COR-L47 (cell line): ENCODE measurements at regions not wholly inside any gene's neighbourhood (a gene's known extent, or its start where the extent isn't known, plus 50 kb on each side); places are given as distances from the start of the nearest gene placed in this dataset.
A peak's percentile ranks its signal among the peaks of the same experiment; 100 is the strongest.

ENCODE experiments used
- DNase-seq: peaks from one replicate; lab custom pipeline; 2025; lab: John Stamatoyannopoulos, UW

DNA sequence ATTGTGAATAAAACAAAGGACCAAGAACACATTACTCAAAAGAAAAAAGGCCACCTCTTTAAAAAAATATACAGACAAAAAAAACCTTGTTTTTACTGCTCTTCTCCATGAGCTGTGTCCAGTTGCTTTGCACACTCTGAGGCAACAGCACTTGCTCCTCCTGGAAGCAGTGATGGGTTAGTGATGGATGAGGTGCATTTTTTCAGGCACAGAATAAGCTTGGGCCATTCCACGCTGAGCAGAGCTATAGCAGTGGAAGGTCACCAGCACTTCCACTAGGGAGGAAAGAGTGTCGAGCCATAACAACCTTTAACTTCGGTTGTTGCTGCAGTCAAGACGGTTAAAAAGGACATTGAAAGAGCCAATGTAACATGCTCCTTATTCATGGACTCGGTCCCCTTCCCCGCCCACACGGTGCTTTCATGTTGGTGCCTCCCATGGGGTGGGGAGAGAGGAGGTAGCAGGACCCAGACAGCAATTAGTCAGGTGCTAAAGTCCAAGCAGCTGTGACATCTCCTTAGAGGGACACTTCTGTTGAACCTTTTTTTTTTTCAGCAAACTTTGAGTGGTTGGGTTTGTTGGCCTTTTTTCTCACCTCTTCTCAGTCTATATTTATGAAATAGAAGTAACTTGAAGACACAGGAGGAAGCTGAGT, 136.5 kb upstream of the ADARB2 start:
- no peak for DNase-seq

DNA sequence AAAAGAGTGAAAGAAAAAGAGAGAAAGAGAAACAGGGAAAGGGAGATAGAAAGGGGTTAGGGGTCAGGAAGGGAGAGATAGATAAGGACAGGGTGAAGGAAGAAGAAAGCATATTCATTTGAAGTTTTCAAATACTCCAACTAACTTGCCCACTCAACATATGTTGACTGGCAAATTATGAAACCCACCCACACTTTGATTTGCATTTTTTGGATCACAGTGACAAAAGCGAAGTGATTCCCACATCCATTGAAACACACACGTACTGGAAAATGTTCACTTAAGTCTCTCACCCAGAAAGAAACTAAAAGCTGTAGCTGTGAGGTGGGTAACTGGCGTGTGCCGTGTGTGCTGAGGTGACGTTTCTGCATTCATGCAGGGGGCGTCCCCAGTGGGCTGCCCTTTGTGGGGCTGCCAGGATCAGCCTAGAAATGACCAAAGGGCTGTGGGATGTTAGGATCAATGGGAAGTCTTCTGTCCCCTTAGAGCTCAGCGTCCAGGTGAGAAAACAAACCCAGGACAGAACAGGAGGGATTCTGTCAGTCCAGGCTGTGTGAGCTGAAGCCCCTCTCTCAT, 134.9 kb upstream of the ADARB2 start:
- no peak for DNase-seq

DNA sequence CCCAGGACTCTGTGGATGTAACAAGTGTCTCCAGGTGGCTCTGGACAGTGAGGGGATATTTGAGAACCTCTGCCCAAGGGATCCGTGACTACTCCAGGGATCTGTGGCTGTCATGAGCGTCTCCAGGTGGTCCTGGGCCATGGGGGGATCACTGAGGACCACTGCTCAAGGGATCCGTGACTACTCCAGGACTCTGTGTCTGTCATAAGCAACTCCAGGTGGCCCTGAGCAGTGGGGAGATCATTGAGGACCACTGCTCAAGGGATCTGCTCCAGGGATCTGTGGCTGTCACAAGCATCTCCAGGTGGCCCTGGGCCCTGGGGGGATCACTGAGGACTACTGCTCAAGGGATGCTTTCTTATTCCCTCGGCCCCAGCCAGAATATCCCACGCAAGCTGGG, 133.2 kb upstream of the ADARB2 start:
- DNase-seq = no peak

DNA sequence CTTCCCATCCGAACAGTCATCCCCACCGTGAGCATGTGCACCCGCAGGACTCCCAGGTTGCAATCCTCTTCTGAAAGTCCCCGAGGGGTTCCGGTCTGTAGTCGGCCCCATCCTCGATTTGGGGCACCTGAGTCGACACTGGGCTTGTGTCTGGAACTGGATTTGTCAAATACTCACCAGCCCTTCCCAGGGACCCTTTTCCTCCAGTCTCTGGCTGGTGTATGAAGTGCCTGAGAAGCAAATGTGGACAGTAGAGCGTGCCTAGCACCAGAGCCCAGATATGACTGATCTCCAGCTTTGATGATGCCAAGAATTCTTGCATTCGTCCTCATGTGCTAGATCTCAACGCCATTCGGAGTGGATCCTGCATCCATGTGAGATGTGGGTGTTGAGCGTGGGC, 132.5 kb upstream of the ADARB2 start:
- DNase-seq = no peak

DNA sequence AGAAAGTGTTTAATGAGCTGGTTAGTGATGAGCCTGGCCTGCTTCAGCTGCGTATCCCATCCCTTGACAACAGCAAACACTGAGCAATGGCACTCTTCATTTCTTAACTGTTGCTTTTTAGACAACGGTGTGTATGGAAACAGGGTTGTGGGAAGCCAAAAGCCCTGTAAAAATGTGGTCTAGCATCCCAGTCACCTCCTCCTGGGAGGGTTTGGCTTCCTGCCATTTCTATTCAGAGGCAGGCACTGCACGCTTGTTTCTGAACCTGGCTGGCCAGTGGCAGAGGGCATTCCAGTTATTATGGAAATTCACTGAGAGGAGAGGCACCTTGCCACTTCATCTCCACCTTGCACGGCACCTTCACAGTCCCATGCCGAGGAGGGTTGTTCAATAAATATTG, 123.0 kb upstream of the ADARB2 start:
- peak; percentile 38 for DNase-seq

DNA sequence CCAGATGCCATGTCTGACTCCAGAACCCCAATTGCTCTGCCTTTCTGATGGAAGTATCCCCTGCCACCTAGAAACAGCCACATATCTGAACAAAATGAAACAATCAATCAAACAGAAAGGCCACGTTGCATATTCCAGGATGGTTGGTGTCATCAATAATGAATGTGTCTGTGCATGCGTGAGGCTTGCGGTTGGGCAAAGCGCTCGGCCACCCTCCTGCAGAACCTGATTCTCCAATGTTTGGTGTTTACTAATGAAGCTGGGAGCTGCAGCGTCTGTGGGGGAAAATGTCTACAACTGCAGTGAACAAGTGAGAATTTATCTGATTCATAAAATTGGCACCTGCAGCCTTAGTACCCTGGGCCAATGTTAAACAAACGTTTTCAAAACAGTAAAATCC, 121.2 kb upstream of the ADARB2 start:
- no peak for DNase-seq

DNA sequence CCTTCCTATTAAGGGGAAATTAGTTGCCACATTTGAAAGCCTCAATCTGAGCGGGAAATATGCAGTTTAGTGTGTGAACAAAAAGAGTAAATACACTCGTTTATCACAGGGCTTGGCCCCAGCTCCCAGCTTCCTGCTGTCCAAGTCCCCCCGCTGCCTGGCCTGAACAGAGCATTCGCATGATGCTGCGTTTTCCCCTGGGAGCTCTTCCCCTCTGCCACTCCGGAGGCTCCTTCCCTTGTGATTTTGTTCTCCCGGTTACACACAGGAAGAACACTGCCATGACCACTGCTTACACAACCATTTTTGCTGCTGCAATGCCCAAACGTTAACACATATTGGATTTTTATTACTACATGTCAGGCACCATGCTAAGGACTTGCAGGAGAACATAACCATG, 120.7 kb upstream of the ADARB2 start:
- DNase-seq = no peak

DNA sequence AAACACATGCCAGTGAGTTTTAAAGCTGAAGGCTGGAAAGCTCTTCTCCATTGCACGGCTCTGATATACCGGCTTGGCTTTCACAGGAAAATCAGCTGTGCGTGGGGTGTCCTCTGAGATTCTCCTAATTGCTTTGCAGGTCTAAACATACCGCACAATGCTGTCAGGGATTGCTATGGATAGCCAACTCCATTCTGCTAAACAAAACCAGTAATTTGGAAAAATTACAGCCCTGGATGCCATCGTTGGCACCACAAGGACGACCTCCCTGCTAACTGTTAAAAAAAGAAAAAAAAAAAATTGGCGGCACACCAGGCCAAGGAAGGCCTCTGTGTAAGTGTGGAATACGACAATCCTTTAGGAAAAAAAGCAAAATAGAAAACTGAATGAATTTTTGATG, 118.6 kb upstream of the ADARB2 start:
- DNase-seq = no peak

DNA sequence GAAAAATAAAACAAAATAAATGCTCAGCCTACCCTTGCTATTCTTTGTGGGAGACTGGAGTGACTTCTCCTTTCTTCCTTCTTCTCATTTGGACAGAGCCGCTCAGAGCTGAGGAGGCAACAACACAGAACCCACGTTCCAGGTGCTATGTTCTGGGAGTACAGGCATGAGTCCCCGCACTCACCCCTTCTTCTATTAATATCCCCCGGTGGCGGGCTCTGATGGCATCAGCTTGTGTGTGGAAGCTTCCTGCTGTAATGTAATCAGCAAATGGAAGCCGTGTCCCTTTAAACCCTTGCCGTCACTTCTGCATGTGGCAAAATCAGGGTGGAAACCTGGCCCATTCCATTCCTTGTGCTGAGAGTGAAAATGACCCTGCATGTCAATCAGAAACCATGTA, 116.9 kb upstream of the ADARB2 start:
- DNase-seq = no peak

DNA sequence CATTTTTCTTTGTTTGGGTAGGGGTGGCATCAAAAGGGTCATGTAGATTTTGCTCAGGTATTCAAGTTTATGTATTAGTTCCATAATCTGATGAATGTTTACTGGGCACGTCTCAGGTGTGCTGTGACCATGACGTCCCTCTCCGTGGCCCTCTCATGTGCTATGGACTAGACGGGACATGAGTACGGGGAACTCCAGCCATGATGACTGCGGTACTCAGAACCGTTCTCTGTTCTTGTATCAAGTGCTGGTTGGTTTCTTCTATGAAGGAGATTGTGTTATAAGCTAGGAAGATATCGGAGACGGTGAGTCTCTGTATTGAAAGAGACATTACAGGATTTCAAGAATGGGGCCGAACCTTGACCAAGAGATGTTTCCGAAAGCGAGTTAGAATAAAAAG, 116.5 kb upstream of the ADARB2 start:
- no peak for DNase-seq

DNA sequence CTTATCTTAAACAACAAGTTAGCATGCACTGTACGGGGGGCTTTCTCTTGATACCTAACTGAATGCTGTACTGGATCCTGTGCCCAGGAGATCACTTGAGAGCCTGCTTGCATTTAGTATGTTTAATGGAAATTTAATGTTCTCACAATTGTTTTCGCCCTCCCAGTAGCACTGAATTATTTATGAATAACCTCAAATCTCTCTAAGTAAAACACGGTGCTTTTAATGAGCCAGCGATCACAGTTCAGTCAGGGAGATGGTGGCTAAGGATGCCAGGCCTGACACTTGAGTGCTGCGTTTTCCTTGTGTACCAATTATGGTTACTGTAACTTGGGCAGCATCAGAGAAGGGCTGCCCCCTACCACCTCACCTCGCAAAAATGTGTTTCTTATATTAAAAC, 115.5 kb upstream of the ADARB2 start:
- no peak for DNase-seq

DNA sequence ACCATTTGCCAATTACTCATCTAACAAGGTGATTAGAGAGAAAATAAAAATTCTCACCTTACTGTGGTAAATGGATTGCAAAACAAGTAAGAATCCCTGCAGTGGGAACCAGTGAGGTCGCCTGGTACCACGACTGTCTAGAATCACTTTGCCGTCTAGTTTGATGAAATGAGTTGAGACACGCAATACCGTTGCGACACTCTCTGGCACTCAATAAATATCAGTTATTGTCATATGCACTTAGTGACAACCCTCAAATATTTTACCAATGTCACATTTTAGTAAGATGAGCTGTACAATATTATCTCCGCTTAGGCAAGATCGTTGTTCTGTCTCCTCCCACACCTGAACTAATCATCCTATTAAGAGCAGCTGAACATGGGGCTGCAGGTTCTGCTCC, 114.4 kb upstream of the ADARB2 start:
- DNase-seq = no peak

DNA sequence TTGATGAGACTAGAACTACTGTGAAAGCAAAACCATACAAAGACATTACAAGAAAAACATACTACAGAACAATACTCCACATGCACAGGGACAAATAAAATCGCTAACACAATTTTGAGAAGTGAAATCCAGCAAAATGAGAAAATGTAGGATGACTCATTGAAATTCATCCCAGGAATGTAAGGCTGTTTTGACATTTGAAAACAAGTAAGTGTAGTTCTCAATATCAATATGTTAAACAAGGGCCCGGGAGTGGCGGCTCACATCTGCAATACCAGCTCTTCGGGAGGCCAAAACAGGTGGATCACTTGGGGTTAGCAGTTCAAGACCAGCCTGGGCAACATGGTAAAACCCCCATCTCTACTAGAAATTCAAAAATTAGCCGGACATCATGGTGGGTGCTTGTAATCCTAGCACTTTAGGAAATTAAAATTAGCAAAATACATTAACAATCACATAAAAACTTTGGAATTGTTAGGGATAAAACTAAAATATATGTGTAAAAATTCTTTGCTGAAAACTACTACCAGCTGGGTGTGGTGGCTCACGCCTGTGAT, 113.7 kb upstream of the ADARB2 start:
- no peak for DNase-seq

DNA sequence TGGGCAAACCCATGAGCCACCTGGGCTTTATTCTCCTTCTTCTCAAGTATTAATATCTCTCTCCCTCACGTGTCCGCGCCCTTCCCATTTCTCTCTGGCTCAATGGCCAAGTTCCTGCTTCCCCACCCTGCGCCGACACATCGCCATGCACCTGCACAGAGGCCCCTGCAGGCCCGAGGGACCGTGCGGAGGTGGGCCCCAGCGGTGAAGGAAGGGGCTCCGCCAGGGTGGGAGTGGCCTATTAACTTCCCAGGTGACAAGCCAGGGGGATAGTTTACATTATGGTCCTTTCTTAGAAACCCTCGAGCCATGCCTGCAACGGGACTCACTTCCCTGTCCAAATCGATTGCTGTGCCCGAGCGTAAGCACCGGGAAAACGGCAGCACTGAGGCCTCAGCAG, 110.0 kb upstream of the ADARB2 start:
- no peak for DNase-seq

DNA sequence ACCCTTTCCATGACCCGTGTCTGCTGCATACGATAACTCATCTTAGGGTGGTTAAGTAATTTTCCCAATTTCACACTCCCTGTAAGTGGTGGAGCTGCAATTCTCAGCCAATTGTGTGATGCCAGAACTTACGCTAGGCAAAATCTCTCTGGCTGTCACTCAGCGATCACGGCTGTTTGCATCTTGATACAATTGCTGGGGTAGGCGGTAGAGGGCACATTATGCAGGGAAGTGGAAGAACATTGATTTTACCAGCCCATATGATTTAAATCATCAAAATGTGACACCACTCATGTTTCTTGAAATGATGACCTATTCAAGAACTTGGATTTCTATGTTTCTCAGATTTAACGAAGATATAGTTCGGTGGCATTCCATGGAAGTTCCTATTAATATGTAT, 108.7 kb upstream of the ADARB2 start:
- DNase-seq = no peak

DNA sequence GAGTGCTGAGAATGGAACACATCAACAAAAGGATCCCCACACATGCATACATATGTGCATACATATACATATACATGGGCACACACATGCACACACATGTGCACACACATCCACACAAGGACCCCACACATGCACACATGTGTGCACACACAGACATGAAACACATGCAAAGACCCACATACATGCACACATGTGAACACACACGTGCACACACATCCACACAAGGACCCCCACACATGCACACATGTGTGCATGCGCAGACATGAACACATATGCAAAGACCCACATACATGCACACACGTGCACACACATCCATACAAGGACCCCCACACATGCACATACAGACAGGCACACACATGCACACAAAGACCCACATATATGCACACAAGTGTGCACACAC, 104.4 kb upstream of the ADARB2 start:
- DNase-seq = no peak

DNA sequence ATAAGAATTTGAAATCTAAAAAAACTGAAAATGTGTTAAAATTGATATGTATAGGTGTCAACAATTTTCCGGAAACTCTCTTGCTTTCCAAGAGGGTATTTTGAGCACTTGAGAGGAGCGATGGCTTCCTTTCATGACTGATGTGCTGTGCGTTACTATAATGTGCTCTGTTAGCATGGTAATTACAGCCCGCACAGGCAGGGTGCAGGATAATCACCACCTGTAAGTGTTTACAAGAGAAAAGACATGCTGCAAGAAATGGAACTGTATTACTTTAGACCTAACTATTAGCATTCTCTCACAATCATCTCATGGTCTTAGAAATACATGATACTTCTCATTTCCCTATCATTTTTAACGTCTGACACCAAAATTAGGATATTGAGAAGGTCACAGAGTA, 92.4 kb upstream of the ADARB2 start:
- no peak for DNase-seq

DNA sequence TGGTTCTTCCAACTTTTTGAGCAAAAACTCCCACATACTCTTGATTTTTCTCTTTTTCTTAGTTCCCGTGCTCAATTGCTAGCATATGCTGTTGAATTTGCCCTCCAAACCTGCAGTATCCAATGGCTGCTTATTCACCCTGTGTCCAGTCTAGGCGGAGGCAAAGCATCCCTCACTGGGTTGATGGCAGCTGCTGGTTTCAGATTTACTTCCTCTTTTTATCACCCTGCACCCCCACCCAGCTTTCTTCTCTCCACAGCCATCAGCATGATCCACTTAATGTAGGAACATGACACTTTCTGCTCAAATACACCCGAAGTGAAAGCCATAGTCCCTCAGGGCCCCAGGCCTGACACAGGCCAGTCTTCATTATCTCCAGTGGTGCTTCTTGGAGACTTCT, 87.6 kb upstream of the ADARB2 start:
- DNase-seq = no peak

DNA sequence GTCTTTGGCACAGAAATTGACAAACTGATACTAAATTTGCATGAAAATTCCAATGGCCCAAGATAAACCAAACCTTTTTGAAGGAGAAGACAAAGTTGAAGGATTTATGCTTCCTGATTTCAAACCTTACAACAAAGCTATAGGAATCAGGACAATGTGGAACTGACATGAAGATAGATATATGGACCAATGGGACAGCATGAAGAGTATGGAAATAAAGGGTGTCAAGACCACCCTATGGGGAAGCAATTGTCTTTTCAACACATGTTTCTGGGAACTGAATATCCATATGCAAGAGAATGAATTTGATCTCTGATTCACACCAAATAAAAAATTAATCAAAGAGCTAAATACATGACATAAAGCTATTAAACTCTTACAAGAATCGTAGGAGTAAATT, 77.2 kb upstream of the ADARB2 start:
- DNase-seq = no peak

DNA sequence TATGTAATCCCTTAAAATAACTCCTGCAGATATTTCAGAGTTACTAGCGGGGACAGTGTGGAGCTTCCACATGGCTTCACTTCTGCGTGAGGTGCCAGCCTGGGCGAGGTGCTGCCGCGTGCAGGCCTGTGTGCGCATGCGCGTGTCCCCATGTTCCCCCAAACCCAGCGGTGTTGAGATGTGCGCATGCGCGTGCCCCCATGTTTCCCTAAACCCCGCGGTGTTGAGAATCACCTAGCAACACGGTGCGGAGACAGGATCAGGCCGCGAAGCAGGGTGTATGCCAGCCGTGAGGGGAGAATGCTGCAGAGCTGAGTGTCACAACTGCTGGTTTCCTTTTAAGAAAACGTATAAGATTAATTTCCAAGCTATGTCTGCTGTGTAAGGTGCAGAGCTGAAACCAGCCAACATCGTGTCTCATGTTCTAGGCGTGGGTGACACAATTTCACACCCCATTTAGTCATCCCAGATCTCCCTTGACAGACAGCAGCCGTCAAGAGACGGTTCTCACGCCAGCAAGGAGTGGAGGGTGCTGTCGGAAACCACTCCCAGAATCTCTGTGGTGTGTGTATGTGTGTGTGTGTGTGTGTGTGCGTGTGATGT, 71.9 kb upstream of the ADARB2 start:
- no peak for DNase-seq

DNA sequence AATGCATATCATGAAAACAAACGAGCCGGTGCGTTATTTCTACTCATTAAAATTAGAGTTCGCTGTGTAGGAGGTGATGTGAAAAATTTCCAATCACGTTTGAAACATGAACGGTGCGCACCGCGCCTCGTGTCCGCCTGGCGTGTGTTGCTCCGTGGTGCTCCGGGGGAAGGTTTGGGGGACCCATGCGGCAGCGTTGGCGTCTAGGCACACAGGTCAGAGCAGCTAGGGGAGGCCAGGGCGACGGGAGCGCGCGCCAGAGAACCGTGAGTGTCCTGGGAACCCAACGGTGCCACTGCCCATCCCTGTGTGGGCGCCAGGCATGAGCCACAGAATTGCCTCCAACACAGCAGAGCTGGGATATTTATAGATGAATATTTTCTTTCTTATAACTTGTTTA, 70.6 kb upstream of the ADARB2 start:
- DNase-seq = no peak

DNA sequence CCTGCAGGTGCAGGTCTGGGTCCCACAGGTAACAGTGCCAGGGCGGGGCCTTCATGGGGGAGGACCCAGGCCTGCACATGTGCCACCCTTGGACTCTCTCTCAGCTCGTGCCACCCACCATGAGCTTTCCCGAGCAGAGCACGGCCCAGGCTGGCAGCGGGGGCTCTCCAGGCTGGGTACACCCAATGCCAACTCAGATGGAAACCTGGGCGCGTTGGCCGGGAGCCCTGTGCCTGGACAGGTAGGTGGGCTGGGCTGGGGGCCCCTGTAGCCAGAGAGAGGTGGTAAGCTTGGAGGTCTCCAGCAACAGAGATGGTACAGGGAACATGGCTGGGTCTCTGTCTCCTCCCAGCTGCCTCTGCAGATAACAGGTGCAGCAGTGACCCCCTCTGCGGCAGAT, 69.9 kb upstream of the ADARB2 start:
- DNase-seq = no peak

DNA sequence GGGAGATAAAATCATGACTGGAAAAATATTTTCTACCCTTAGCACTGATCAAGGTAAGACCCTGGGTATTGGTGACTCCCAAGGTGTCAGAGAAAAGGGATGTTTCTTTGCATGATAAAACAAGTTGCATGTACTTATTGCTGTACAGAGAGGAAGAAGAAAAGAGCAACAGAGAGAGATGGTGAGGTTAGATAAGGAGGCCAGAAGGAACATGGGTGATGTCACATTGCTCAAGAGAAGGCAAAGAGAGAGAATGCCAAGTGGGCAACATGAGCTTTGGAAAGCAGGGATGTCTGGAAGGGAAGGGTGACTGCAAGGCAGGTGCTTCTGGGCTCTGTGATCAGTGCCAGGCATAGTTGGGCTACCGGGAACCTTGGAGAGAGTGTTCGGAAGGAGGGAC, 65.1 kb upstream of the ADARB2 start:
- DNase-seq = no peak

DNA sequence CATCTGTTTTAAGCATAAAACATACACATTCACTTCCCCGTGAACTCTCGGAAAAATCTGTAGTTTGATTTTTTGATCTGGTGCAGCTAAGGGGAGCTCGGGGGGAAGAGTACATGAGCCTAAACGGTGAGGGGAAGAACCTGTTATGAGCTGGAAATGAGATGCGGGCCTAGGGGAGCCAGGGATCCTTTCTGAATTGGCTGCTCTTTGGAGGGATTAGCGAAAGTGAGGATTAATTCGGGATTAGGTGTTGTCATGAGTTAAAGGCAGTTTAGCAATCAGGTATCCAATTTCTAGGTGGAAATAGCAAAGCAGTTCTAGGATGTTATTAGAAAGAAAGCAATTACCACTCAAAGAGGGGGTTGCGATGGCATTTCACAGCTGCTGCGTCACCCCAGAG, 51.1 kb upstream of the ADARB2 start:
- DNase-seq = no peak
